GM19328 (cell line): ENCODE measurements at regions not wholly inside any gene's neighbourhood (a gene's known extent, or its start where the extent isn't known, plus 50 kb on each side); places are given as distances from the start of the nearest gene placed in this dataset.
"Not testable (repeated sequence)": the region's sequence is repeated elsewhere in the genome, so short reads cannot be mapped to it uniquely, and the experiment has no call there.

Experiments
- ATAC-seq: cut with Tn5 transposase; IDR thresholded peaks from one replicate; pipeline ENCODE4 v1.9.1; 2021; ENCODE audit warnings: mild to moderate bottlenecking, moderate library complexity; ENCODE audit not compliant: unreplicated experiment

- no peak for ATAC-seq
These were observed 608.4 kb upstream of the KCND2 start for GRCh38 chr7:119664601-119665000.

- ATAC-seq = no peak
These were observed 607.2 kb upstream of the KCND2 start for GRCh38 chr7:119665796-119666195.

GRCh38 chr7:119681336-119681735 is 591.6 kb upstream of the KCND2 start:
- no peak for ATAC-seq

- ATAC-seq = no peak
These were observed 588.2 kb upstream of the KCND2 start for GRCh38 chr7:119684763-119685162.

GRCh38 chr7:119685906-119686305 is 587.1 kb upstream of the KCND2 start:
- no peak for ATAC-seq

GRCh38 chr7:119688831-119689230 is 584.1 kb upstream of the KCND2 start:
- no peak for ATAC-seq

GRCh38 chr7:119692541-119692940 is 580.4 kb upstream of the KCND2 start:
- no peak for ATAC-seq

DNA sequence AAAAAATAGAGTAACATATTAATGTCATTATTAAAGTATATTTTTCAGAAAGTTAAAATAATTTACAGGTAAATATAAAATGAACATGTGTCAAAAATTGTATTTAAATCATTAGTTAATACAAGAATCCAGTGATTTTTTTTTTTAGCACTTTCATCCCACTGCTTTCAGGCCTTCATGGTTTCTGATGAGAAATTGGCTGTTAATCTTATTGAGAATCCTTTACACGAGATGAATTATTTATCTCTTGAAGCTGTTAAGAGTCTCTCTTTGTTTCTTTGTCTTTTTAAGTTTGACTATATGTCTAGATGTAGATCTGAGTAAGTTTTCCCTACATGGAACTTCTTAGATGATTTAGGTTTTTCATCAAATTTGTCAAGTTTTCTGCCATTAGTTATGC is 578.5 kb upstream of the KCND2 start:
- ATAC-seq = no peak

GRCh38 chr7:119696336-119696735 is 576.6 kb upstream of the KCND2 start:
- ATAC-seq = no peak

DNA sequence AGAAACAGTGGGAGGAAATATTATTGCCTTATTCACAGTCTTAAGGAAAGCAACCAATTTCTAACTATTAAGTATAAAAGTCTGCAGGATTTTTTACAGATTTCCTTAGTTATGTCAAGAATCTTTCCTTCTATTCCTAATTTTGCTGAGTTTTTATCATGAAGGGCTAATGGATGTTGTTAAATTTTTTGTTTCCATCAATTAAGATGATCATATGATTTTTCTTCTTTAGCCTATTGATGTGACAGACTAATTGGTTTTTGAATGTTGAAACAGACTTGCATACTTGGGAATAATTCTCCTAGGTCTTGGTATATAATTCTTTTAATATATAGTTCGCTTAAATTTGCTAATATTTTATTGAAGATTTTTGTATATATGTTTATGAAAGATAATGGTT is 569.1 kb upstream of the KCND2 start:
- ATAC-seq = no peak

GRCh38 chr7:119706608-119707007 is 566.4 kb upstream of the KCND2 start:
- no peak for ATAC-seq

DNA sequence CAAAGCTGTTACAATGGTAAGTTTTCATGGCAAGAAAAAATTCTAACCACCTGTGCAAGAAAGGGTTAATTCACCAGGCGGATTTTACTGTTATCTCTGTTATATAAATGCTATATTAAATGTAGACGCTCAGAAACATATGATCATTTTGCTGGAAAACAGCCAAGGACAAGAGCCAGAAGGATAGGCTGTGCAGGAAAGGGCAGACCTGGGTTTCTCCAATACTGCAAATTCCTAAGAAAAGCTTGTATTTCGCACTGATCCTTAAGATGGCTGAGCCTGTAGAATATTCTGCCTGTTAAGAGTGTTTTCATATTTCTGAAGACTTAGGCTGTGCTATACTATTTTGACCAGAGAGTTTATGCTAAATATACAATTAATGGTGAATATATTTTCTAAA is 564.1 kb upstream of the KCND2 start:
- ATAC-seq = no peak

DNA sequence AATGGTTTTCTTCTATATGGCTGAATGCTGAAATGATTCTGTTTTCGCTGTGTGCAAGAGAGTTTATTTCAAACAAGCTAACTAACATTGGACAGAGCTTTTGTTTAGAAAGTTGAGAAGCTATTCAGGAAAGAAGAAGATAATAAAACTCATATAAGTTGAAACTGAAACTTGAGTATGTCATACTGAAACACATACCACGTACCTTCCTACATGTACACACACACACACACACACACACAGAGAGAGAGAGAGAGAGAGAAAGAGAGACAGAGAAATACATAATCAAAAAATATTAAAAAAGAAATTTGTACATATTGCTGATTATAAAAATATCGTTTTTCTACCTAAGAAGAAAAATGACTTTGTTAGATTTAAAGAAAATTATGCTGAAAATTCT is 561.9 kb upstream of the KCND2 start:
- no peak for ATAC-seq

DNA sequence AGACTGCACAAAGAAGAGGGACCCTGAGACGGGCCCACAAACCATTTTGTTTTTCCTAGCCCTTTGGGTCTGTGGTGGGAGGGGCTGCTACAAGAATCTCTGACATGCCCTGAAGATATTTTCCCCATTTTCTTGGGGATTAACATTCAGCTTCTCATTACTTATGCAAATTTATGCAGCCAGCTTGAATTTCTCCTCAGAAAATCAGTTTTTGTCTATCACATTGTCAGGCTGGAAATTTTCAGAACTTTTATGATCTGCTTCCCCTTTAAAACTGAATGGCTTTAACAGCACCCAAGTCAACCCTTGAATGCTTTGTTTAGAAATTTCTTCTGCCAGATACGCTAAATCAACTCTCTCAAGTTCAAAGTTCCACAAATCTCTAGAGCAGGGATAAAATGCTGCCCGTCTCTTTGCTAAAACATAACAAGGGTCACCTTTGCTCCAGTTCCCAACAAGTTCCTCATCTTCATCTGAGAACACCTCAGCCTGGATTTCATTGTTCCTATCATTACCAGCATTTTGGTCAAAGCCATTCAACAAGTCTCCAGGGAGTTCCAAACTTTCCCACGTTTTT is 560.0 kb upstream of the KCND2 start:
- ATAC-seq = no peak

DNA sequence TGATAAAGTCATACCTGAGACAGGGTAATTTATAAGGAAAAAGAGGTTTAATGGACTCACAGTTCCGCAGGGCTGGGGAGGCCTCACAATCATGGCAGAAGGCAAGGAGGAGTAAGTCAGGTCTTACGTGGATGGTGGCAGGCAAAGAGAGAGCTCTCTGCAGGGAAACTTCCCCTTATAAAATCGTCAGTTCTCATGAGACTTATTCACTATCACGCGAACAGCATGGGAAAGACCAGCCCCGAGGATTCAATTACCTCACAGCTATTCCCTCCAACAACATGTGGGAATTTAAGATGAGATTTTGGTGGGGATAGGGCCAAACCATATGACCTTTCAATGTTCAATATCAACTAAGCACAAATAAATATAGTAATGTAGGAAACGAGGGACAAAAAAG is 559.4 kb upstream of the KCND2 start:
- no peak for ATAC-seq

- ATAC-seq = no peak
These were observed 552.4 kb upstream of the KCND2 start for GRCh38 chr7:119720541-119720940.

DNA sequence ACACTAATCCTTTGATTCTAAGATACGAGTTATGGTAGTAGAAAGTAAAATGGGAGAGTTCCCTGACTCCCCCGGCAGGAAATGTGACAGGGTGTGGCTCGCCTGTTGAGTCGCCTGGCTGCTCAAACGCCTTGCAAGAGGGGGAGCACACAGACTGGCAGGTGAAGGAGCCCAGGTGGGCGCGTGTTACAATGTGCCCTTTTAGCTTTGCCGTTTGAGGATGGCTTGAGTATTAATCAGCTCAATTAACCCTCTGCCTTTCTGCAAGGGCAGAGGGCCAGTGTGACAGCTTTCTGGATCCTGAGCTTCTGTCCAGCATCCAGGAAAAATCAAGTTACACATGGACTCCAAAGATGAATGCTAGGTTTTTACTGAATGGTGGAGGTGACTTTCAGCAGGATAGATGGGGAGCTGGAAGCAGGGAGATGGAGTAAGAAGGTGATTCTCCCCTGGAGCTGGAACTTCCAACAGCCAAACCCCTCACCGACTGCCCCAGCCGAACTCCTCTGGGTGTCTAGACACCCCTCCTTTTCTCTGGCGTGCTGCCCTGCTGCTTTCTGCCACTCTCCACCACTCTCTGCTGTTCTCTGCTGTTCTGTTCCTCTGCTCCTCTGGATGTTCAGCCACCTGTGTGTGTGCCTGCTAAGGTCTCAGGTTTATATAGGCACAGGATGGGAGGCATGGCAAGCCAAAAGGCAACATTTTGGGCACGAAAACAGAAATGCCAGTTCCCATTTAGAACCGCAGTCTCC is 548.8 kb upstream of the KCND2 start:
- ATAC-seq = no peak

DNA sequence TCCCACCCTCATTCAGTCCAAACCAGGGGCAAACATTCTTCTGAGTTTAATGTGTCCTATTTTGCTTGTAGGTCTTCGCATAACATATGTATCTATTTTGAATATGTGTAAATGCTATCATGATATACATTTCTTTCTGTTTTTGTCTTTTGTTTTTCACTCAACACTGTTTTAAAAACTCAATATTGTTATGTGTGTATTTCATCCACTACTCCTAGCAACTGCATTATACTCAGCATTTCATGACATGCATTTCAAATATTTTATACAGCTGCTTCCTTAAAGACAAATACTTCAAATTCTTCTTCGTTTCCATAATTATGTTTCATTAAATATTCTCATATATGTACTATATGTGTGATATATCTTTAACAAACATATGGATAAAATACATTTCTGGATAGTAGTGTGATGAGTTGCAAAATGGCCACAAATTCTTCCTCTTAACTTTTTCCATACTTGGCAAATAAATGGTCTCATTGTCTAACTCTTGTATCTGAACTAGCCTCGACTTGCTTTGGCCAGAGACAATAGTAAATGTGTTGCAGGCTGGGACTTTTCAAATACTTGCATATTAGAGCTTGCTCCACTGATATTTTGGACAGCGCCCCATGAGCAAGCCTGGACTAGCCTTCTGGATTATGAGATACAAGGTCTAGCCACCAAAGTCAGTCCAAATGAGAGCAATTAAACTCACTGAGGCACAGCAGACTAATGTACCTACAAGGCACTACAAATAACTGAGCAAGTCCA is 539.7 kb upstream of the KCND2 start:
- no peak for ATAC-seq

DNA sequence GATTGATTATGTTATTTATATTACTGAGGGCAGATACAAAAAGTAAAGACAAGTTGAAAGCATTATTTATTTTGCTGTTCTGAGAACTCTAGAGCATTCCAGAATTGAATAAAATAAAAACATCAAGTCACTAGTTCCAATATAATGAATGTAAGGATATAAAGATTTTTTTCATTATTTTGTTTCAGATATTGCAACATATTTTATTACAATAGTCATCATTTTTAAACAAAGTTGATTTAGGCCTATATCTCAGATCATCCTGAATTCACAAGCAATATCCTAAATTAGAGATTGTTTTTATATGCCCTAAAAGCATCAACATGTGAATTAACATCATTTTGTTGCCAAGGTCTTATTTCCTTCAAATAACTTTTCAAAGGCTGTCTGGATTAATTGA is 535.6 kb upstream of the KCND2 start:
- no peak for ATAC-seq

- ATAC-seq = not testable (repeated sequence)
These were observed 527.7 kb upstream of the KCND2 start for GRCh38 chr7:119745280-119745679.

- ATAC-seq = no peak
These were observed 524.6 kb upstream of the KCND2 start for GRCh38 chr7:119748251-119748860.

- no peak for ATAC-seq
These were observed 524.0 kb upstream of the KCND2 start for GRCh38 chr7:119748991-119749390.
